HCT116 (cell line): ENCODE measurements at regions not wholly inside any gene's neighbourhood (a gene's known extent, or its start where the extent isn't known, plus 50 kb on each side); places are given as distances from the start of the nearest gene placed in this dataset.

ENCODE experiments used
- ATAC-seq: fragments of 200-7000 bp; cut with Tn5 transposase; 2 replicates; pipeline ENCODE4 v1.9.1; 2020; ENCODE audit warnings: mild to moderate bottlenecking, moderate library complexity
- BruUV-seq: library from RNA; stranded (reverse); fragments of 400-500 nt; replicated peaks from 2 replicates; lab custom pipeline; 2021; lab: Mats Ljungman, UMichigan
- CTCF ChIA-PET: fragments of 300-600 bp; sonication (Branson Sonifier 250); formaldehyde crosslinking; loops from one replicate; lab custom pipeline; 2021; ENCODE audit warnings: antibody characterized with exemption; lab: Charles Lee
- POLR2A ChIA-PET: fragments of 300-600, 350-600 bp; sonication (Branson Sonifier 250); formaldehyde crosslinking; loops from one replicate; lab custom pipeline; 2021; ENCODE audit warnings: antibody characterized with exemption; lab: Charles Lee
- RAD21 ChIA-PET, 2 experiments: fragments of 300-600 bp; sonication (Branson Sonifier 250); formaldehyde crosslinking; loops; one replicate each; lab custom pipeline; 2023; ENCODE audit warnings: low total read pairs in 2 of 2; ENCODE audit not compliant: uncharacterized antibody in 2 of 2, unreplicated experiment in 2 of 2, low non-redundant PET in 1 of 2; lab: Charles Lee
- DNase-seq: peaks from one replicate; pipeline ENCODE4 v3.0.0-alpha.2; 2010; ENCODE audit warnings: low read depth, low spot score
- H2AFZ ChIP-seq: fragments of 200-600 bp; shearing (Covaris generic), sonication (generic); 2 replicates; pipeline ENCODE4 v1.6.1; 2017; ENCODE audit warnings: low read depth, mixed run types, mixed read lengths, antibody characterized with exemption, low read length; ENCODE audit not compliant: poor library complexity, severe bottlenecking
- H3K27ac ChIP-seq: 2 replicates; pipeline ENCODE4 v1.5.1; 2012; ENCODE audit warnings: low read depth, low read length
- H3K27me3 ChIP-seq: fragments of 200-600 bp; sonication (generic); 2 replicates; pipeline ENCODE4 v1.6.1; 2016; ENCODE audit warnings: mixed run types, low read length, mixed read lengths; ENCODE audit not compliant: insufficient read depth
- H3K36me3 ChIP-seq, 2 experiments: fragments of 200-500 bp in 1 of 2; fragments of 200-600 bp in 1 of 2; sonication (Bioruptor generic) in 1 of 2; sonication (generic) in 1 of 2; 2 replicates each; pipeline versions ENCODE4 v1.5.1 to v1.6.1; 2014 to 2016; ENCODE audit warnings: low read length in 2 of 2, inconsistent platforms in 1 of 2, mixed read lengths in 1 of 2, mixed run types in 1 of 2; ENCODE audit not compliant: insufficient read depth in 2 of 2, control insufficient read depth in 1 of 2
- H3K4me1 ChIP-seq, 2 experiments: fragments of 200-600 bp in 1 of 2; sonication (generic) in 1 of 2; 2 replicates each; pipeline versions ENCODE4 v1.5.1 to v1.6.1; 2012 to 2017; ENCODE audit warnings: low read length in 2 of 2, inconsistent platforms in 1 of 2, mild to moderate bottlenecking in 1 of 2, mixed read lengths in 1 of 2, mixed run types in 1 of 2, moderate library complexity in 1 of 2; ENCODE audit not compliant: insufficient read depth in 2 of 2, control insufficient read depth in 1 of 2
- H3K4me2 ChIP-seq: fragments of 200-600 bp; sonication (generic); 2 replicates; pipeline ENCODE4 v1.6.1; 2017; ENCODE audit warnings: mixed run types, low read length, mixed read lengths
- H3K4me3 ChIP-seq, 2 experiments: fragments of 200-600 bp in 1 of 2; sonication (generic) in 1 of 2; replicated peaks in 1 of 2; 2 replicates each; pipeline ENCODE4 v1.5.1; 2011 to 2016; ENCODE audit warnings: low read length in 2 of 2, control low read depth in 1 of 2, low read depth in 1 of 2, mild to moderate bottlenecking in 1 of 2, mixed read lengths in 1 of 2, mixed run types in 1 of 2
- H3K79me2 ChIP-seq: fragments of 200-600 bp; sonication (generic); 2 replicates; pipeline ENCODE4 v1.6.1; 2017; ENCODE audit warnings: mild to moderate bottlenecking, mixed run types, low read length, moderate library complexity, mixed read lengths; ENCODE audit not compliant: insufficient read depth
- H3K9ac ChIP-seq: fragments of 200-600 bp; sonication (generic); 2 replicates; pipeline ENCODE4 v1.6.1; 2016; ENCODE audit warnings: low read length, mixed read lengths
- H3K9me2 ChIP-seq: fragments of 200-600 bp; sonication (generic), shearing (Covaris generic); 2 replicates; pipeline ENCODE4 v1.6.1; 2017; ENCODE audit warnings: mixed run types, mild to moderate bottlenecking, moderate library complexity; ENCODE audit not compliant: insufficient read depth
- H3K9me3 ChIP-seq, 2 experiments: fragments of 200-500 bp in 1 of 2; fragments of 200-600 bp in 1 of 2; sonication (Bioruptor generic) in 1 of 2; sonication (generic) in 1 of 2; 2 replicates each; pipeline ENCODE4 v1.6.1; 2014 to 2017; ENCODE audit warnings: low read length in 2 of 2, mixed read lengths in 2 of 2, inconsistent platforms in 1 of 2, low read depth in 1 of 2, mild to moderate bottlenecking in 1 of 2, mixed run types in 1 of 2, moderate library complexity in 1 of 2; ENCODE audit not compliant: control insufficient read depth in 1 of 2, insufficient read depth in 1 of 2
- H4K20me1 ChIP-seq: fragments of 200-600 bp; sonication (generic), shearing (Covaris generic); 2 replicates; pipeline ENCODE4 v1.6.1; 2017; ENCODE audit warnings: mixed run types, mild to moderate bottlenecking, moderate library complexity; ENCODE audit not compliant: insufficient read depth
- ATF3 ChIP-seq: IDR thresholded peaks from 2 replicates; pipeline ENCODE4 v1.6.1; 2012
- CBX3 ChIP-seq: IDR thresholded peaks from 2 replicates; pipeline ENCODE4 v1.6.1; 2012; ENCODE audit warnings: low read depth
- ELF1 ChIP-seq: IDR thresholded peaks from 2 replicates; pipeline ENCODE4 v1.6.1; 2012; ENCODE audit warnings: low read depth, borderline replicate concordance
- EZH2 ChIP-seq: fragments of 200-600 bp; sonication (generic); IDR thresholded peaks from 2 replicates; pipeline ENCODE4 v1.6.1; 2017; ENCODE audit warnings: antibody characterized with exemption, mixed run types
- FOSL1 ChIP-seq: IDR thresholded peaks from 2 replicates; pipeline ENCODE4 v1.6.1; 2012; ENCODE audit warnings: low read depth
- RAD21 ChIP-seq: IDR thresholded peaks from 2 replicates; pipeline ENCODE4 v1.6.1; 2012; ENCODE audit warnings: low read depth, mild to moderate bottlenecking
- SIN3A ChIP-seq: IDR thresholded peaks from 2 replicates; pipeline ENCODE4 v1.6.1; 2012; ENCODE audit warnings: low read depth
- SP1 ChIP-seq: IDR thresholded peaks from 2 replicates; pipeline ENCODE4 v1.6.1; 2012; ENCODE audit warnings: low read depth
- SRF ChIP-seq: IDR thresholded peaks from 2 replicates; pipeline ENCODE4 v1.6.1; 2012; ENCODE audit warnings: low read depth
- YY1 ChIP-seq: IDR thresholded peaks from 2 replicates; pipeline ENCODE4 v1.6.1; 2011; ENCODE audit warnings: low read length, low read depth, moderate library complexity, mild to moderate bottlenecking; ENCODE audit not compliant: insufficient replicate concordance; ENCODE audit errors: extremely low read depth
- ZNF274 ChIP-seq: fragments of 200-500 bp; sonication (Bioruptor generic); IDR thresholded peaks from 2 replicates; pipeline ENCODE4 v1.6.1; 2014; ENCODE audit warnings: mild to moderate bottlenecking, low read depth, low read length, inconsistent platforms
- intact Hi-C: fragments of 100-400 bp; cut with micrococcal nuclease; formaldehyde crosslinking; loops from 2 replicates; pipeline ENCODE4 v1.10.0; 2022
- TF ChIP-seq, protein P1 (sequence below): IDR thresholded peaks from 2 replicates; pipeline ENCODE4 v1.6.1; 2012; ENCODE audit warnings: low read depth
- TF ChIP-seq, protein P2 (sequence below): IDR thresholded peaks from 2 replicates; pipeline ENCODE4 v1.6.1; 2011; ENCODE audit warnings: mild to moderate bottlenecking, low read length, moderate library complexity; ENCODE audit not compliant: insufficient replicate concordance; ENCODE audit errors: extremely low read depth
- TF ChIP-seq, protein P3 (sequence below), 3 experiments: fragments of 200-600 bp in 1 of 3; sonication (generic) in 1 of 3; IDR thresholded peaks in 2 of 3; conservative IDR thresholded peaks in 1 of 3; 2 replicates each; pipeline ENCODE4 v1.5.1; 2012 to 2017; ENCODE audit warnings: low read depth in 2 of 3, low read length in 2 of 3, antibody characterized with exemption in 1 of 3, borderline replicate concordance in 1 of 3, control low read depth in 1 of 3, mild to moderate bottlenecking in 1 of 3, mixed read lengths in 1 of 3, mixed run types in 1 of 3, moderate library complexity in 1 of 3; ENCODE audit not compliant: insufficient read depth in 1 of 3

GRCh38 chr4:16293210-16293838, 67.1 kb upstream of the TAPT1 start:
- BruUV-seq: no TSS peak
- ChIA-PET RAD21 (no interaction called here), CTCF (interaction anchor here (1.4 kb wide), 1 partner anchor 1155 kb away, joined by 4 read pairs; no protein-coding TSS in a partner anchor), POLR2A (no interaction called here)
- no peak overlapping the region for H3K4me3 ChIP-seq
- H3K36me3 ChIP-seq: no peaks in the 10 kb centered on the region
- intact Hi-C loops: loop anchor here (5.0 kb wide), 2 partner anchors 1029 to 1174 kb away; no protein-coding TSS in a partner anchor
- TF ChIP-seq SP1 (no peak), ATF3 (no peak), FOSL1 (no peak), SRF (no peak), ELF1 (no peak), EZH2 (no peak), SIN3A (no peak), CBX3 (no peak), RAD21 (no peak), ZNF274 (no peak), YY1 (no peak)
- TF ChIP-seq, protein P1, sequence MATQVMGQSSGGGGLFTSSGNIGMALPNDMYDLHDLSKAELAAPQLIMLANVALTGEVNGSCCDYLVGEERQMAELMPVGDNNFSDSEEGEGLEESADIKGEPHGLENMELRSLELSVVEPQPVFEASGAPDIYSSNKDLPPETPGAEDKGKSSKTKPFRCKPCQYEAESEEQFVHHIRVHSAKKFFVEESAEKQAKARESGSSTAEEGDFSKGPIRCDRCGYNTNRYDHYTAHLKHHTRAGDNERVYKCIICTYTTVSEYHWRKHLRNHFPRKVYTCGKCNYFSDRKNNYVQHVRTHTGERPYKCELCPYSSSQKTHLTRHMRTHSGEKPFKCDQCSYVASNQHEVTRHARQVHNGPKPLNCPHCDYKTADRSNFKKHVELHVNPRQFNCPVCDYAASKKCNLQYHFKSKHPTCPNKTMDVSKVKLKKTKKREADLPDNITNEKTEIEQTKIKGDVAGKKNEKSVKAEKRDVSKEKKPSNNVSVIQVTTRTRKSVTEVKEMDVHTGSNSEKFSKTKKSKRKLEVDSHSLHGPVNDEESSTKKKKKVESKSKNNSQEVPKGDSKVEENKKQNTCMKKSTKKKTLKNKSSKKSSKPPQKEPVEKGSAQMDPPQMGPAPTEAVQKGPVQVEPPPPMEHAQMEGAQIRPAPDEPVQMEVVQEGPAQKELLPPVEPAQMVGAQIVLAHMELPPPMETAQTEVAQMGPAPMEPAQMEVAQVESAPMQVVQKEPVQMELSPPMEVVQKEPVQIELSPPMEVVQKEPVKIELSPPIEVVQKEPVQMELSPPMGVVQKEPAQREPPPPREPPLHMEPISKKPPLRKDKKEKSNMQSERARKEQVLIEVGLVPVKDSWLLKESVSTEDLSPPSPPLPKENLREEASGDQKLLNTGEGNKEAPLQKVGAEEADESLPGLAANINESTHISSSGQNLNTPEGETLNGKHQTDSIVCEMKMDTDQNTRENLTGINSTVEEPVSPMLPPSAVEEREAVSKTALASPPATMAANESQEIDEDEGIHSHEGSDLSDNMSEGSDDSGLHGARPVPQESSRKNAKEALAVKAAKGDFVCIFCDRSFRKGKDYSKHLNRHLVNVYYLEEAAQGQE: no peak
- TF ChIP-seq, protein P2, sequence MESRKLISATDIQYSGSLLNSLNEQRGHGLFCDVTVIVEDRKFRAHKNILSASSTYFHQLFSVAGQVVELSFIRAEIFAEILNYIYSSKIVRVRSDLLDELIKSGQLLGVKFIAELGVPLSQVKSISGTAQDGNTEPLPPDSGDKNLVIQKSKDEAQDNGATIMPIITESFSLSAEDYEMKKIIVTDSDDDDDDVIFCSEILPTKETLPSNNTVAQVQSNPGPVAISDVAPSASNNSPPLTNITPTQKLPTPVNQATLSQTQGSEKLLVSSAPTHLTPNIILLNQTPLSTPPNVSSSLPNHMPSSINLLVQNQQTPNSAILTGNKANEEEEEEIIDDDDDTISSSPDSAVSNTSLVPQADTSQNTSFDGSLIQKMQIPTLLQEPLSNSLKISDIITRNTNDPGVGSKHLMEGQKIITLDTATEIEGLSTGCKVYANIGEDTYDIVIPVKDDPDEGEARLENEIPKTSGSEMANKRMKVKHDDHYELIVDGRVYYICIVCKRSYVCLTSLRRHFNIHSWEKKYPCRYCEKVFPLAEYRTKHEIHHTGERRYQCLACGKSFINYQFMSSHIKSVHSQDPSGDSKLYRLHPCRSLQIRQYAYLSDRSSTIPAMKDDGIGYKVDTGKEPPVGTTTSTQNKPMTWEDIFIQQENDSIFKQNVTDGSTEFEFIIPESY: no peak
- TF ChIP-seq, protein P3, sequence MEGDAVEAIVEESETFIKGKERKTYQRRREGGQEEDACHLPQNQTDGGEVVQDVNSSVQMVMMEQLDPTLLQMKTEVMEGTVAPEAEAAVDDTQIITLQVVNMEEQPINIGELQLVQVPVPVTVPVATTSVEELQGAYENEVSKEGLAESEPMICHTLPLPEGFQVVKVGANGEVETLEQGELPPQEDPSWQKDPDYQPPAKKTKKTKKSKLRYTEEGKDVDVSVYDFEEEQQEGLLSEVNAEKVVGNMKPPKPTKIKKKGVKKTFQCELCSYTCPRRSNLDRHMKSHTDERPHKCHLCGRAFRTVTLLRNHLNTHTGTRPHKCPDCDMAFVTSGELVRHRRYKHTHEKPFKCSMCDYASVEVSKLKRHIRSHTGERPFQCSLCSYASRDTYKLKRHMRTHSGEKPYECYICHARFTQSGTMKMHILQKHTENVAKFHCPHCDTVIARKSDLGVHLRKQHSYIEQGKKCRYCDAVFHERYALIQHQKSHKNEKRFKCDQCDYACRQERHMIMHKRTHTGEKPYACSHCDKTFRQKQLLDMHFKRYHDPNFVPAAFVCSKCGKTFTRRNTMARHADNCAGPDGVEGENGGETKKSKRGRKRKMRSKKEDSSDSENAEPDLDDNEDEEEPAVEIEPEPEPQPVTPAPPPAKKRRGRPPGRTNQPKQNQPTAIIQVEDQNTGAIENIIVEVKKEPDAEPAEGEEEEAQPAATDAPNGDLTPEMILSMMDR (IDR thresholded peaks at IDR 0.05 in 2 of 3, conservative IDR thresholded peaks at IDR 0.05 in 1 of 3; ENCODE audit: borderline replicate concordance in 1 of 3, insufficient read depth in 1 of 3, low read depth in 2 of 3, low read length in 2 of 3): no peak
- peaks cover 15% of the 10 kb centered on the region; the same call in 1 of the 2 replicates for H3K27me3 ChIP-seq
- no peaks in the 10 kb centered on the region for H4K20me1 ChIP-seq
- H3K4me1 ChIP-seq: no peaks in the 10 kb centered on the region
- no peak overlapping the region for H3K4me2 ChIP-seq
- no peak for ATAC-seq
- H2AFZ ChIP-seq: no peak overlapping the region
- H3K79me2 ChIP-seq: no peaks in the 10 kb centered on the region
- no peak overlapping the region for H3K27ac ChIP-seq
- H3K9me2 ChIP-seq: no peaks in the 10 kb centered on the region
- H3K9ac ChIP-seq: no peak overlapping the region
- H3K9me3 ChIP-seq: no peaks in the 10 kb centered on the region
- DNase-seq: no peak
